GM21381 (cell line): ENCODE measurements at regions not wholly inside any gene's neighbourhood (a gene's known extent, or its start where the extent isn't known, plus 50 kb on each side); places are given as distances from the start of the nearest gene placed in this dataset.

Experiments used
- ATAC-seq: cut with Tn5 transposase; IDR thresholded peaks from one replicate; pipeline ENCODE4 v1.9.1; 2021; ENCODE audit warnings: mild to moderate bottlenecking, moderate library complexity; ENCODE audit not compliant: unreplicated experiment

- no peak for ATAC-seq
Measured at GRCh38 chr20:50284811-50285375, 94.3 kb downstream of the CEBPB start.

GRCh38 chr20:50285376-50286173 is 94.9 kb downstream of the CEBPB start:
- ATAC-seq, result no peak

GRCh38 chr20:50286174-50286511 is 95.5 kb downstream of the CEBPB start:
- no peak for ATAC-seq

GRCh38 chr20:50286609-50287008 is 96.0 kb downstream of the CEBPB start:
- ATAC-seq, result no peak

- no peak for ATAC-seq
Measured at GRCh38 chr20:50287512-50287911, 96.9 kb downstream of the CEBPB start.

GRCh38 chr20:50288128-50288623 is 97.5 kb downstream of the CEBPB start:
- ATAC-seq, result no peak

GRCh38 chr20:50289581-50289980 is 99.0 kb downstream of the CEBPB start:
- ATAC-seq, result no peak

GRCh38 chr20:50290112-50290511 is 99.5 kb downstream of the CEBPB start:
- no peak for ATAC-seq

GRCh38 chr20:50290808-50291207 is 100.2 kb downstream of the CEBPB start:
- ATAC-seq, result no peak

- ATAC-seq, result no peak
Measured at GRCh38 chr20:50291254-50292078, 100.8 kb downstream of the CEBPB start.

GRCh38 chr20:50292079-50292590 is 101.5 kb downstream of the CEBPB start:
- no peak for ATAC-seq

GRCh38 chr20:50292591-50293283 is 102.1 kb downstream of the CEBPB start:
- no peak for ATAC-seq

GRCh38 chr20:50293284-50294139 is 102.9 kb downstream of the CEBPB start:
- ATAC-seq, result no peak

- ATAC-seq, result no peak
Measured at GRCh38 chr20:50294164-50295088, 103.8 kb downstream of the CEBPB start.

GRCh38 chr20:50295345-50295744 is 104.7 kb downstream of the CEBPB start:
- no peak for ATAC-seq

- no peak for ATAC-seq
Measured at GRCh38 chr20:50295762-50296449, 105.3 kb downstream of the CEBPB start.

GRCh38 chr20:50296450-50297375 is 106.1 kb downstream of the CEBPB start:
- no peak for ATAC-seq
